ENCODE measurements at regions not wholly inside any gene's neighbourhood (a gene's known extent, or its start where the extent isn't known, plus 50 kb on each side); places are given as distances from the start of the nearest gene placed in this dataset.
"Not testable (repeated sequence)": the region's sequence is repeated elsewhere in the genome, so short reads cannot be mapped to it uniquely, and the experiment has no call there.

GRCh38 chr6:890201-890600, 197.3 kb upstream of the EXOC2 start:
- no peak for ATAC-seq
- Histone ChIP-seq H3K4me3 (no peak overlapping the region), H3K27me3 (no peaks in the 10 kb centered on the region), H3K4me1 (no peaks in the 10 kb centered on the region), H3K9me3 (no peaks in the 10 kb centered on the region), H3K27ac (no peak overlapping the region), H3K36me3 (no peaks in the 10 kb centered on the region)
- TF ChIP-seq CTCF (IDR thresholded peaks at IDR 0.05) (no peak), POLR2A (IDR thresholded peaks at IDR 0.05) (no peak), EP300 (IDR thresholded peaks at IDR 0.05) (no peak), POLR2AphosphoS5 (IDR thresholded peaks at IDR 0.05) (no peak)
- WGBS, 2 donors (ENCODE audit: low coverage in 1 of 2): 86 to 88% methylated on average over 1 of the region's 3 CpGs

DNA sequence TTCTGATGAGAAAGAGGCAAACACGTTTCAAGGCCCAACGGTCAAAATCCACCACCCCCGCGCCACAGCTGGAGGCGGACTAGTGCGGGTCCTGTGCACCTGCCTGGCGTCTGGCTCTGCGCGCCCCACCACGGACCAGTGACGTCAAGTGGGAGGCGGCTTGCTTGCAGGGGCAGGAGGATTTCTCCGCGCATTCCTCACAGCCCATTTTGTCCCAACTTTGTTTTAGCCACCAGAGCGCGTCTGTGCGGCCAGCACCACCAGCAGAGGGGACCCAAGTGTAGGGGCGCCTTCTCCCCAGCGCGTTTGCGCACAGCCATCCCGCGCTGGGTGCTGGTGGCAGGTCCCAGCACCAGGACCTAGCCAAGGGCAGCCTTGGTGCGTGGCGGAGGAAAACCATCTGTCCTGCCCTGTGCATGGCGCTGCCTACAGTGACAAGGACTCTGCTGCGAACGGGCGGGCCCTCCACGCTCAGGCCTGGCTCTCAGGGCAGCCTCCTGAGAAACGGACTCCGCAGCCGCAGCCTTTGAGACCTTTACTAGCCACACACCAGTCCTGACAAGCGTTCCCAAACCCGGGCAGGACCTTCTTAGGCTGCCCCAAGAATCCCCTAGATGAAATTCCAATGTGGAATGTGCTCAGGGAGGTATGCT, 194.8 kb upstream of the EXOC2 start:
- Histone ChIP-seq H3K27ac (no peak overlapping the region), H3K27me3 (no peaks in the 10 kb centered on the region), H3K36me3 (no peaks in the 10 kb centered on the region), H3K9me3 (no peaks in the 10 kb centered on the region), H3K4me3 (no peak overlapping the region), H3K4me1 (no peaks in the 10 kb centered on the region)
- no peak for ATAC-seq
- TF ChIP-seq EP300 (IDR thresholded peaks at IDR 0.05) (no peak), POLR2A (IDR thresholded peaks at IDR 0.05) (no peak), POLR2AphosphoS5 (IDR thresholded peaks at IDR 0.05) (no peak), CTCF (IDR thresholded peaks at IDR 0.05) (no peak)
- WGBS, 2 donors (ENCODE audit: low coverage in 1 of 2): 97% methylated on average over 4 to 15 of the region's 35 CpGs

DNA sequence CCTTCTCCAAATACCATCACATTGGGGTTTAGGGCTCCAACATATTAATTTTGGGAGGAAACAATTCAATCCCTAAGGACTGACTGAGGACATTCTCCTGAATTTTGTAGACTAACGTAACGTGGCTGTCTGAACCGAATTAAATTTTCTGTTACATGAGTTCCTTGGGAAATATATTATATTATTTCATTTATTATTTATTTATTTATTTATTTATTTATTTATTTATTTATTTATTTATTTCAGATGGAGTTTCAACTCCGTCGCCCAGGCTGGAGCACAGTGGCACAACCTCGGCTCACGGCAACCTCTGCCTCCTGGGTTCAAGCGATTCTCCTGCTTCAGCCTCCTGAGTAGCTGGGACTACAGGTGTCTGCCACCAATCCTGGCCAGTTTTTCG, 193.2 kb upstream of the EXOC2 start:
- H3K27me3 ChIP-seq, H3K9me3 ChIP-seq, ATAC-seq, H3K4me1 ChIP-seq, H3K36me3 ChIP-seq, H3K27ac ChIP-seq, H3K4me3 ChIP-seq: not testable (repeated sequence)
- WGBS, 2 donors (ENCODE audit: low coverage in 1 of 2): 93 to 100% methylated on average over 3 to 9 of the region's 9 CpGs

- 75 to 78% methylated on average over 7 of the region's 7 CpGs for WGBS, 2 donors (ENCODE audit: low coverage in 1 of 2)
- Histone ChIP-seq H3K27me3 (no peaks in the 10 kb centered on the region), H3K36me3 (no peaks in the 10 kb centered on the region), H3K27ac (no peak overlapping the region), H3K4me3 (no peak overlapping the region), H3K9me3 (no peaks in the 10 kb centered on the region), H3K4me1 (no peaks in the 10 kb centered on the region)
- no peak for TF ChIP-seq EP300 (IDR thresholded peaks at IDR 0.05)
- TF ChIP-seq POLR2A (IDR thresholded peaks at IDR 0.05): no peak
- no peak for TF ChIP-seq CTCF (IDR thresholded peaks at IDR 0.05)
- no peak for TF ChIP-seq POLR2AphosphoS5 (IDR thresholded peaks at IDR 0.05)
- no peak for ATAC-seq
Observed at GRCh38 chr6:885051-885590, 192.2 kb upstream of the EXOC2 start.

- Histone ChIP-seq H3K27me3 (no peaks in the 10 kb centered on the region), H3K9me3 (no peaks in the 10 kb centered on the region), H3K4me3 (no peak overlapping the region), H3K4me1 (no peaks in the 10 kb centered on the region), H3K36me3 (no peaks in the 10 kb centered on the region), H3K27ac (no peak overlapping the region)
- TF ChIP-seq POLR2AphosphoS5 (IDR thresholded peaks at IDR 0.05): no peak
- TF ChIP-seq POLR2A (IDR thresholded peaks at IDR 0.05): no peak
- no peak for TF ChIP-seq CTCF (IDR thresholded peaks at IDR 0.05)
- TF ChIP-seq EP300 (IDR thresholded peaks at IDR 0.05): no peak
- ATAC-seq: no peak
- 78 to 80% methylated on average over 2 of the region's 2 CpGs for WGBS, 2 donors (ENCODE audit: low coverage in 1 of 2)
Observed at GRCh38 chr6:884570-884969, 191.6 kb upstream of the EXOC2 start.
